ENCODE measurements at regions not wholly inside any gene's neighbourhood (a gene's known extent, or its start where the extent isn't known, plus 50 kb on each side); places are given as distances from the start of the nearest gene placed in this dataset.

DNA sequence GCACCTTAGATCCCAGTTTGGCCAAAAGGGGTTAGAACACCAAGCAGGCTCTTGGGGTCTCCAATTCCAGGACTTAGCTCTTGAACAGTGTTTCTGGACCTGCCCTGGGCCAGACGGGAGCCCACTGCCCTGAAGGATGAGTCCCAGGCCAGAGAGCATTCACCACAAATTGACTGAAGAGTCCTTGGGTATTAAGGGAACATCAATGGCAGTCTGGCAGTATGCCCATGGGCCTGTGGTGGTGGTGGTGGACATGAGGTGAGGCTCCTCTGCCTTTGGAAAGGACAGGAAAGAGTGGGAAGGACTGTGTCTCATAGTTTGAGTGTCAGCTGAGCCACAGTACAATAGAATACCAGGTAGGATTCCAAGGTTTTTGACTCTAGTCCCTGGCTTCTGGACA, 960.0 kb downstream of the DIPK2A start:
- Histone ChIP-seq H3K9ac (ENCODE audit: low read depth in 1 of 3, low read length in 3 of 3) (no peak overlapping the region), H3K9me3 (ENCODE audit: control insufficient read depth in 3 of 3, low read length in 3 of 3) (no peaks in the 10 kb centered on the region)

DNA sequence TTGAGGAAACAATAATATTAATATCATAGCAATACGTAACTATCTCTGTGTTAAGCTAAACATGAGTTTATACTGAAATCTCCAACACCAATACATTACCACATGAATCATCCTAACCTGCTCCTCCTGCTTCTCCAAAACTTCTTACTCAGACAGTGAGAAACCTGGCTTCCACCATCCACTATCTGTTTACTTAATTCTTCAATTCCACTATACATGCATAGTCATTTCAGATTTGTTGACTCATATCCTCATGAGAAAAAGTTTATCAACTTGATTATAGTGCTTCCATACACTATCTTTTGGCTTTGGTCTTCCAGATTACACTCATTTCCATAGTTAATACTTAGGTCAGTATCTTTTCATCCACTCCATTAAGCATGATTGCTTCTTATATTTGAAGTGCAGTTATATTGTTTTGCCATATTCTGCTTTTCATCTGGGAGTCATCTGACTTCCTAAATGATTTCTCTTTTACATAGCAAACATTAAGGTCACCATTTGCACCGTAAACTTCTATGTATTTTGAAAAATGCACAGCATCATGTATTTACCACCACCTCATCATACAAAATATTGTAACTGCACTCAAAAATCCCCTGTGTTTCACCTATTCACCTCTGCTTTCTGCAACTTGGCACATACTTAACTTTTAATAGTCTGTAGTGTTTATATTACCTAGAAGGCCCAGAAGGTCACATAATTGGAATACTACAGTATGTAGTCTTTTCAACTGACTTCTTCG, 970.6 kb downstream of the DIPK2A start:
- Histone ChIP-seq H3K27ac (ENCODE audit: low read depth, low read length) (no peak overlapping the region), H3K4me1 (ENCODE audit: control insufficient read depth in 3 of 3, insufficient read depth in 3 of 3, low read length in 3 of 3) (no peaks in the 10 kb centered on the region), H3K27me3 (ENCODE audit: control insufficient read depth in 3 of 3, insufficient read depth in 3 of 3, low read length in 3 of 3) (no peaks in the 10 kb centered on the region), H3K36me3 (ENCODE audit: control insufficient read depth in 3 of 3, insufficient read depth in 3 of 3, low read length in 3 of 3) (no peaks in the 10 kb centered on the region), H3K9ac (ENCODE audit: low read depth in 1 of 3, low read length in 3 of 3) (no peak overlapping the region), H3K9me3 (ENCODE audit: control insufficient read depth in 3 of 3, low read length in 3 of 3) (no peaks in the 10 kb centered on the region), H3K4me3 (ENCODE audit: low read length in 3 of 3) (no peak overlapping the region)

More for the DNA sequence above, 960.0 kb downstream of the DIPK2A start:
- no peaks in the 10 kb centered on the region for H3K36me3 ChIP-seq (ENCODE audit: control insufficient read depth in 3 of 3, insufficient read depth in 3 of 3, low read length in 3 of 3)
- H3K27ac ChIP-seq (ENCODE audit: low read depth, low read length): no peak overlapping the region
- H3K27me3 ChIP-seq (ENCODE audit: control insufficient read depth in 3 of 3, insufficient read depth in 3 of 3, low read length in 3 of 3): no peaks in the 10 kb centered on the region
- no peaks in the 10 kb centered on the region for H3K4me1 ChIP-seq (ENCODE audit: control insufficient read depth in 3 of 3, insufficient read depth in 3 of 3, low read length in 3 of 3)
- no peak overlapping the region for H3K4me3 ChIP-seq (ENCODE audit: low read length in 3 of 3)

DNA sequence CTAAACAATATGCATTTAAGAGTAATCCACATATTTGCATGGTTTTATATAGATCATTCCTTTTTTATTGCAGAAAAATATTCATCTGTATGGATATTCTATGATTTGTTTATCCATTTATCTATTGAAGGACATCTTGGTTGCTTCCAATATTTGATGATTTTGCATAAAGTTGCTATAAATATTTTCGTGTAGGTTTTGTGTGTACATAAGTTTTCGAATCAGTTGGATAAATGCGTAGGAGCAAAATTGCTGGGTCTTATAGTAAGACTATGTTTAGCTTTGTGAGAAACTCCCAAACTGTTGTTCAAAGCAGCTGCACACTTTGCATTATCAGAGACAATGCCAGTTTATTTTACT, 971.2 kb downstream of the DIPK2A start:
- Histone ChIP-seq H3K4me3 (ENCODE audit: low read length in 3 of 3) (no peak overlapping the region), H3K4me1 (ENCODE audit: control insufficient read depth in 3 of 3, insufficient read depth in 3 of 3, low read length in 3 of 3) (no peaks in the 10 kb centered on the region), H3K36me3 (ENCODE audit: control insufficient read depth in 3 of 3, insufficient read depth in 3 of 3, low read length in 3 of 3) (no peaks in the 10 kb centered on the region), H3K9ac (ENCODE audit: low read depth in 1 of 3, low read length in 3 of 3) (no peak overlapping the region), H3K27ac (ENCODE audit: low read depth, low read length) (no peak overlapping the region), H3K9me3 (ENCODE audit: control insufficient read depth in 3 of 3, low read length in 3 of 3) (no peaks in the 10 kb centered on the region), H3K27me3 (ENCODE audit: control insufficient read depth in 3 of 3, insufficient read depth in 3 of 3, low read length in 3 of 3) (no peaks in the 10 kb centered on the region)

DNA sequence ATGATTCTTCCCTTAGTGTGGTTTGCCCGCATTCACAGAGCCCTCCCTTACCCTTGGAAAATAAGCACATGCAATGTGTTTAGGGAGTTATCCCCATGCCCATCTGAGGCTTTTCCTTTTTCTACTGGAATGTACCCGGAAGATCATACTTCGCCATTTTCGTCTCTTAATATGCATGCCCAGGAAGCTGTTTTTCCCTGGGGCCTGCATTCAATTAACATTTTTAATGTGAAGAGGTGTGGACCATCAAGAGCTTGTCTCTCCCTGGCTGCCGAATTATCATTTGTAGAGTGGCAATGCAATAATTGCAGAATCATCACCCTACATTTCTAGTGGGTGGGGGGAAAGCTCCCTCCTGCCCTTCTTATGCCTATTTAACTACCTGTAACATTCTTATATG, 976.3 kb downstream of the DIPK2A start:
- H3K27me3 ChIP-seq (ENCODE audit: control insufficient read depth in 3 of 3, insufficient read depth in 3 of 3, low read length in 3 of 3): no peaks in the 10 kb centered on the region
- H3K27ac ChIP-seq (ENCODE audit: low read depth, low read length): no peak overlapping the region
- H3K9ac ChIP-seq (ENCODE audit: low read depth in 1 of 3, low read length in 3 of 3): no peak overlapping the region
- no peaks in the 10 kb centered on the region for H3K4me1 ChIP-seq (ENCODE audit: control insufficient read depth in 3 of 3, insufficient read depth in 3 of 3, low read length in 3 of 3)
- H3K4me3 ChIP-seq (ENCODE audit: low read length in 3 of 3): no peak overlapping the region
- no peaks in the 10 kb centered on the region for H3K36me3 ChIP-seq (ENCODE audit: control insufficient read depth in 3 of 3, insufficient read depth in 3 of 3, low read length in 3 of 3)
- H3K9me3 ChIP-seq (ENCODE audit: control insufficient read depth in 3 of 3, low read length in 3 of 3): no peaks in the 10 kb centered on the region

DNA sequence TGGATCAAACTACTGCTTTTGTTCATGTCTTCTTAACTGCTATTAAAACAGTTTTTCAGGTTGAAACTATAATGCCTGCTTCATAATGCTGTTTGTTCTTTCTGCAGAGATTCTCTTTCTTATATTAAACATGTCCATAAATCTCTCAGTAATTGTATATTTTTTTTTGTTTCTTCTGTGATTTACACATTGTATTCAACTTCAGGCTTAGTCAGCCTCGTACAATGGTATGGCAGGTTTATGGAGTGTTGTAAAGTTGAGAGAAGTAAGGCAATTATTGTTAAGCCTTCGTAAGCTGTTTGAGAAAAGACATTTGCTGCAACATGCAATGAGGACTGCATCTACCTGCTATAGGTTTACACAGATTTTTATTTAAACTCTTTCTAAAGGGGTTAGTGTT, 977.1 kb downstream of the DIPK2A start:
- no peaks in the 10 kb centered on the region for H3K36me3 ChIP-seq (ENCODE audit: control insufficient read depth in 3 of 3, insufficient read depth in 3 of 3, low read length in 3 of 3)
- H3K4me3 ChIP-seq (ENCODE audit: low read length in 3 of 3): no peak overlapping the region

DNA sequence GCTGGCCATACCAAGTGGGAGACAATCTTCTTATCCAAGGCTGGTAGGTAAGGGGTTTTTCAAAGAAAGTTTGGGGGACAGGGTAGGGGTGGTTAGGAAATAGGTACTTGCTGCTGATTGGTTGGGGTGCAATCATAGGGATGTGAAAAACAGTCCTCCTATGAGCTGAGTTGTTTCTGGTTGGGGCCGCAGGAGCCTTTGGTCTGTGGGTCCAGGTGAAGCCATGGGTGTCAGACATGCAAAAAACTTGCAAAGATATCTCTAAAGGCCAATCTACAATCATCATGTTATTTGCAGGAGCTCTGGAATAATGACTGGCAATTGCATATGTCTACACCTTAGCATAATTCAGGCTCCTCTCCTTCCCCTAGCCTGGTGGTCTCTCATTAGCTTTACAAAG, 982.3 kb downstream of the DIPK2A start:
- Histone ChIP-seq H3K27me3 (ENCODE audit: control insufficient read depth in 3 of 3, insufficient read depth in 3 of 3, low read length in 3 of 3) (no peaks in the 10 kb centered on the region), H3K4me3 (ENCODE audit: low read length in 3 of 3) (no peak overlapping the region), H3K9me3 (ENCODE audit: control insufficient read depth in 3 of 3, low read length in 3 of 3) (no peaks in the 10 kb centered on the region), H3K36me3 (ENCODE audit: control insufficient read depth in 3 of 3, insufficient read depth in 3 of 3, low read length in 3 of 3) (no peaks in the 10 kb centered on the region), H3K27ac (ENCODE audit: low read depth, low read length) (no peak overlapping the region), H3K9ac (ENCODE audit: low read depth in 1 of 3, low read length in 3 of 3) (no peak overlapping the region), H3K4me1 (ENCODE audit: control insufficient read depth in 3 of 3, insufficient read depth in 3 of 3, low read length in 3 of 3) (no peaks in the 10 kb centered on the region)

More for the DNA sequence above, 977.1 kb downstream of the DIPK2A start:
- H3K27ac ChIP-seq (ENCODE audit: low read depth, low read length): no peak overlapping the region
- no peak overlapping the region for H3K9ac ChIP-seq (ENCODE audit: low read depth in 1 of 3, low read length in 3 of 3)
- H3K4me1 ChIP-seq (ENCODE audit: control insufficient read depth in 3 of 3, insufficient read depth in 3 of 3, low read length in 3 of 3): no peaks in the 10 kb centered on the region
- no peaks in the 10 kb centered on the region for H3K27me3 ChIP-seq (ENCODE audit: control insufficient read depth in 3 of 3, insufficient read depth in 3 of 3, low read length in 3 of 3)
- no peaks in the 10 kb centered on the region for H3K9me3 ChIP-seq (ENCODE audit: control insufficient read depth in 3 of 3, low read length in 3 of 3)

DNA sequence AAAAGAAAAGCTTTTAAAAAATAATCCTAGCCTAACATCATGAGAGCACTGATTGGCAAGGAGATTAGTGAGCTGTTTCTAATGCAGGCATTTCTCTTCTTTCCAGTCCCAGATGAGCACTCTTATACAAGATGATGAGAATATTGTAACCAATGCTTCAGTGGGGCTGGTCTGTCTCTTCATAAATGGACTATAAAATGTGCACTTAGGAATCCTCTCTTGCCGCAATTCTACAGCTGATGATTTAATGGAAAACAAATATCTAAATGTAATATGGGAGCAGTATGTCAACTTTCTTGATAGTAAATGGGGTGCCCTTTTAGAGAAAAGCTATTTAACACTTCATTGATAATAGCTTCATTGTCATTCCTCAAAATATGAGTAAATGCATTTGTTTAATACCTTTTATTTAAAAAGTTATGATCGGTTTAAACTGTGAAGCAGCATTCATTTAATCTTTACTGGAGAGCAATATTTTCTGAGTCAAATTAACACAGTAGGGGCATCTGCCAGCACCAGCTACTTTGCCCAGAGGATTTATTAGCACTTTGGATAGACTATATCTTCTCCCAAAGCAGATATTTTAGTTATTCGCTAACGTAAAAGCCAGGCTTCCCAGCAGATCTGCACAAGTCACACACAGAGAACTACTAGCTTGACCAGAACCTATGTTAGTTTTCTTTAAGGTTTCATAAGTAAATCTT, 985.9 kb downstream of the DIPK2A start:
- no peak overlapping the region for H3K4me3 ChIP-seq (ENCODE audit: low read length in 3 of 3)
- no peak overlapping the region for H3K27ac ChIP-seq (ENCODE audit: low read depth, low read length)
- H3K4me1 ChIP-seq (ENCODE audit: control insufficient read depth in 3 of 3, insufficient read depth in 3 of 3, low read length in 3 of 3): no peaks in the 10 kb centered on the region
- H3K9ac ChIP-seq (ENCODE audit: low read depth in 1 of 3, low read length in 3 of 3): no peak overlapping the region
- no peaks in the 10 kb centered on the region for H3K27me3 ChIP-seq (ENCODE audit: control insufficient read depth in 3 of 3, insufficient read depth in 3 of 3, low read length in 3 of 3)
- no peaks in the 10 kb centered on the region for H3K9me3 ChIP-seq (ENCODE audit: control insufficient read depth in 3 of 3, low read length in 3 of 3)
- H3K36me3 ChIP-seq (ENCODE audit: control insufficient read depth in 3 of 3, insufficient read depth in 3 of 3, low read length in 3 of 3): no peaks in the 10 kb centered on the region

DNA sequence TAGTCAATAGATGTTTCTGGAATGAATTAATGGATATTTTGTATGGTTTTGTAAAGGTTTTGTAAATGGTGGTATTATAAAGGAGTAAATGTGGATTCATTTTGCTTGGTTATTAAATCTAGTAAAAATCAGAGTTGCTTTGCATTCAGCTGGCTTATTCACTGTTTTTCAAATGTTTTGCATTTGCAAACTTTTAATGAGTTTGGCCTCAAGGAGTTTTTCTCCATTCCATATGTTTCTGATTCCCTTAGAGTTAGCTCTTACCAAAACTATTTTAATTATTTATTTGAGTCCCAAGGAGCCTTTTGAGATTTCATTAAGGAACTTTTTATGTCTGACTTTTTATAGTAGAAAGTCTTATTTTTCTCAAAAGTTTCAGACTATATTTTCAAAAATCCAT, 992.2 kb downstream of the DIPK2A start:
- no peaks in the 10 kb centered on the region for H3K4me1 ChIP-seq (ENCODE audit: control insufficient read depth in 3 of 3, insufficient read depth in 3 of 3, low read length in 3 of 3)
- no peak overlapping the region for H3K9ac ChIP-seq (ENCODE audit: low read depth in 1 of 3, low read length in 3 of 3)
- H3K4me3 ChIP-seq (ENCODE audit: low read length in 3 of 3): no peak overlapping the region
- no peaks in the 10 kb centered on the region for H3K27me3 ChIP-seq (ENCODE audit: control insufficient read depth in 3 of 3, insufficient read depth in 3 of 3, low read length in 3 of 3)
- H3K36me3 ChIP-seq (ENCODE audit: control insufficient read depth in 3 of 3, insufficient read depth in 3 of 3, low read length in 3 of 3): no peaks in the 10 kb centered on the region
- H3K27ac ChIP-seq (ENCODE audit: low read depth, low read length): no peak overlapping the region
- H3K9me3 ChIP-seq (ENCODE audit: control insufficient read depth in 3 of 3, low read length in 3 of 3): no peaks in the 10 kb centered on the region

DNA sequence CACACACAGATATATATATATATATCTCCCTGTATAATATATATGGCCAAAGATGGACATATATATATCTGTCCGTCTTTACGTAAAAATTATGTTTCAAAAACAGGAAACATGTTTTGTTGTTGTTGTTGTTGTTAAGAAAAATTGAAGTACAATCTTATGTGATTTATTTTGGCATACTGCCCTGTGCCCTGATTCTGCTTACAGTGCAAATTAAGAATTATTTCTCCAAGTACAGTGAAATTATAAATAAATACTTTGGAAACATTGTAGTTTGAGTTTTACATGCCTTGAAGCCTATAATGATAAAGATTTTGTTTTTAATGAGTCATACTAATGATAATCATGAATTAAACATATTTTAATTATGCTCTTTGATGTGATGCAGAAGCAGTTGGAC, 994.9 kb downstream of the DIPK2A start:
- H3K4me1 ChIP-seq (ENCODE audit: control insufficient read depth in 3 of 3, insufficient read depth in 3 of 3, low read length in 3 of 3): no peaks in the 10 kb centered on the region
- H3K4me3 ChIP-seq (ENCODE audit: low read length in 3 of 3): no peak overlapping the region
- no peak overlapping the region for H3K27ac ChIP-seq (ENCODE audit: low read depth, low read length)

DNA sequence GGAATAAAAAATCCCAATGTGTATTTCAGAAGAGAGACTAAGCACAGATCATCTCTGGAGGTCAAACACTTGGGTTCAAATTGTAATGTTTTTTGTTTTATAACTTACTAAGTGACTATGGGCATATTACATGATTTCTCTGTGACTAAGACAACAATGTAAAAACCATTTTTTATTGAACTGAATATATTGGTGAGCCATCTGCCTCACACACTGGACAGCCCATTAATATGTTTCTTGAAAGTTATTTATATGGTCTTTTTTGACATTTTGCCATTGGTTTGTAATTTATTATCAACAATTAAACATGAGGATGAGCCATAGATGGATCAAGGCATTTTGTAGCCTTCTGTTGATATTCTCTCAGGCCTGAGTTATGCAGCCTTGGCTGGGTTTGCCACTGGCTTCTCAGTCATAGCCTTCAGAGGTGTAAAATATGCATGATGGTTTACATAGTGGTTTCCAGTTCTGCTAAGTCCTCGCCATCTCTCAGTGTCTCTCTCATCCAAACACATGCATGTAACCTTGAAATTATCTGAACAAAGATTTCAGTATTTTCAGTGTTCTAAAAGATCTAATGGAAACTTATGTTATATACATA, 997.2 kb downstream of the DIPK2A start:
- no peaks in the 10 kb centered on the region for H3K9me3 ChIP-seq (ENCODE audit: control insufficient read depth in 3 of 3, low read length in 3 of 3)
- no peak overlapping the region for H3K4me3 ChIP-seq (ENCODE audit: low read length in 3 of 3)
- H3K4me1 ChIP-seq (ENCODE audit: control insufficient read depth in 3 of 3, insufficient read depth in 3 of 3, low read length in 3 of 3): no peaks in the 10 kb centered on the region
- no peak overlapping the region for H3K9ac ChIP-seq (ENCODE audit: low read depth in 1 of 3, low read length in 3 of 3)
- no peak overlapping the region for H3K27ac ChIP-seq (ENCODE audit: low read depth, low read length)
- no peaks in the 10 kb centered on the region for H3K36me3 ChIP-seq (ENCODE audit: control insufficient read depth in 3 of 3, insufficient read depth in 3 of 3, low read length in 3 of 3)
- no peaks in the 10 kb centered on the region for H3K27me3 ChIP-seq (ENCODE audit: control insufficient read depth in 3 of 3, insufficient read depth in 3 of 3, low read length in 3 of 3)

More for the DNA sequence above, 994.9 kb downstream of the DIPK2A start:
- Histone ChIP-seq H3K27me3 (ENCODE audit: control insufficient read depth in 3 of 3, insufficient read depth in 3 of 3, low read length in 3 of 3) (no peaks in the 10 kb centered on the region), H3K9me3 (ENCODE audit: control insufficient read depth in 3 of 3, low read length in 3 of 3) (no peaks in the 10 kb centered on the region), H3K36me3 (ENCODE audit: control insufficient read depth in 3 of 3, insufficient read depth in 3 of 3, low read length in 3 of 3) (no peaks in the 10 kb centered on the region), H3K9ac (ENCODE audit: low read depth in 1 of 3, low read length in 3 of 3) (no peak overlapping the region)
